ENCODE measurements at regions not wholly inside any gene's neighbourhood (a gene's known extent, or its start where the extent isn't known, plus 50 kb on each side); places are given as distances from the start of the nearest gene placed in this dataset.

DNA sequence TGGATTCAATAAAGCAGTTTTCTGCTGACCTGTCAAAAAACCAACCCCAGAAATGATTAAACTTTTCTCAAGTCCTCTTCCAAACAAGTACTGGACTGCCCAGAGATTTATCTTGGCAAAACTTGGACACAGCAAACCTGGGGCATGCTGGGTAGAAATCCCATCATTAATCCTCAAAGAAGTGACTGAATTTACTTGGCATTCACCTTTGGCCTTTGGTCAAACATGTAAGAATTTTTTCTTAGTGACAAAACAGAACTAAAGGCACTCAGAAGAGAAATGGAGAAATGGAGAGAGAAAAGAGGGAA is 248.6 kb upstream of the NREP start:
- ATAC-seq (ENCODE audit: low read depth) (no peak), DNase-seq (ENCODE audit: low spot score) (no peak)
- H3K27me3 ChIP-seq (ENCODE audit: insufficient read depth, poor library complexity, severe bottlenecking), result no peaks in the 10 kb centered on the region
- H3K9me3 ChIP-seq (ENCODE audit: severe bottlenecking), result no peaks in the 10 kb centered on the region
- H3K4me3 ChIP-seq (ENCODE audit: severe bottlenecking), result no peak overlapping the region
- peaks cover 29% of the 10 kb centered on the region for H3K4me1 ChIP-seq (ENCODE audit: insufficient read depth, poor library complexity, severe bottlenecking)
- peak overlapping the region; percentile 14 for H3K27ac ChIP-seq (ENCODE audit: poor library complexity, severe bottlenecking)
- no peaks in the 10 kb centered on the region for H3K36me3 ChIP-seq (ENCODE audit: low read depth)
- TF ChIP-seq, protein P1, sequence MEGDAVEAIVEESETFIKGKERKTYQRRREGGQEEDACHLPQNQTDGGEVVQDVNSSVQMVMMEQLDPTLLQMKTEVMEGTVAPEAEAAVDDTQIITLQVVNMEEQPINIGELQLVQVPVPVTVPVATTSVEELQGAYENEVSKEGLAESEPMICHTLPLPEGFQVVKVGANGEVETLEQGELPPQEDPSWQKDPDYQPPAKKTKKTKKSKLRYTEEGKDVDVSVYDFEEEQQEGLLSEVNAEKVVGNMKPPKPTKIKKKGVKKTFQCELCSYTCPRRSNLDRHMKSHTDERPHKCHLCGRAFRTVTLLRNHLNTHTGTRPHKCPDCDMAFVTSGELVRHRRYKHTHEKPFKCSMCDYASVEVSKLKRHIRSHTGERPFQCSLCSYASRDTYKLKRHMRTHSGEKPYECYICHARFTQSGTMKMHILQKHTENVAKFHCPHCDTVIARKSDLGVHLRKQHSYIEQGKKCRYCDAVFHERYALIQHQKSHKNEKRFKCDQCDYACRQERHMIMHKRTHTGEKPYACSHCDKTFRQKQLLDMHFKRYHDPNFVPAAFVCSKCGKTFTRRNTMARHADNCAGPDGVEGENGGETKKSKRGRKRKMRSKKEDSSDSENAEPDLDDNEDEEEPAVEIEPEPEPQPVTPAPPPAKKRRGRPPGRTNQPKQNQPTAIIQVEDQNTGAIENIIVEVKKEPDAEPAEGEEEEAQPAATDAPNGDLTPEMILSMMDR (IDR thresholded peaks at IDR 0.05; ENCODE audit: poor library complexity, severe bottlenecking), result no peak

DNA sequence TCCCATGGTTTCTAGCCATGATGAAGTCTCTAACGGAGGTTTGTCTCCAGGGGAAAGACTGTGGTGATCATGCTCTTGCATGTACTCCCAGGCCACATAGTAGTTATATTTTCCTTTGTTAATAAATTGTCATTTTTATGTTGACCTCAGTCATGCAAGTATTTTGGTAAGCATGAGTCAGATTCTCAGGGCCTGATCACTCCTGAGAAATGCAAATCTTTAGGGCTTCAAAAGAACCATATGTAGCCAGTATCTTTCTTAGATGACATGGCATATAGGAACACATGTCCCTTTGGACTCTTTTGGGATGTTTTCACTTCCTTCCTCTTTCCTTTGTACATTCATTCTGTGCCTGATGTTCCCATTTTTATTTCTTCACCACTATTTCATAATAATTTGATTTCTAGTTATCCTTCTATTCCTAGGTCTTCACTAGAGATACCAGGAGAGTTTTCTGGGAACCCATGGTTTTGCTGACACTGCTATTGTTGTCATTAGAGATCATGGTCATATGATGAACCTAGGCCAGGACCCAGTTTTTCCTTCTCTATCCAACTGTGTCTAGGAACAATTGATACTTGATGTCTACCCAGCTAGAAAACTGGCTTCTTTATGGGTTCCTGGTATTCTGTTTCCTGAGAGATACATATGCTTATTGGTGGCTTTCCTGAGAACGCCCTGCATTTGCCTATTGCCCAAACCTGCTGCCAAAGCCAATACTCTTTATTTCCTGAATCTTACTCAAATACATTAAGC is 248.1 kb upstream of the NREP start:
- Histone ChIP-seq H3K9me3 (ENCODE audit: severe bottlenecking) (no peaks in the 10 kb centered on the region), H3K27me3 (ENCODE audit: insufficient read depth, poor library complexity, severe bottlenecking) (no peaks in the 10 kb centered on the region), H3K27ac (ENCODE audit: poor library complexity, severe bottlenecking) (peak overlapping the region; percentile 14), H3K36me3 (ENCODE audit: low read depth) (no peaks in the 10 kb centered on the region), H3K4me3 (ENCODE audit: severe bottlenecking) (no peak overlapping the region), H3K4me1 (ENCODE audit: insufficient read depth, poor library complexity, severe bottlenecking) (peaks cover 29% of the 10 kb centered on the region)
- DNase-seq (ENCODE audit: low spot score) (no peak), ATAC-seq (ENCODE audit: low read depth) (peak; percentile 61; the same call in 2 of the 3 replicates)
- TF ChIP-seq, protein P1 (IDR thresholded peaks at IDR 0.05; ENCODE audit: poor library complexity, severe bottlenecking), result no peak

DNA sequence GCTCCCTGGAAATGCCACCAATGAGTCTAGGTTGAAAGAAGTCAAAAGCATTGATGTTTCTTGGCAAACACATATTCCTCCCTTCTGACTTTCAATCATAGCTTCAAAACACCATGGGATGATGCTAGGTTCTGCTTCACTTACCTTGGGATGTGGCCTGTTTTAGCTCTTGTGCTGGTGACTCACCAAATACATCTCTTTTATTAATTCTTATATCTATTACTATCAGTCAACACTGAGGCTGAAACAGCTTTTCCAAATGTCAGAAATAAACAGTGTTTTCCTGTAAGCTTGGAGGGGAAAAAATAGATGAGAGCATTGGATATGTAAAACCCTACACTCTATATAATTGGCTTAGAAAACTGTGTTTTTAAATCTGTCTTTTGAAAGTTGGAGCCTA is 245.4 kb upstream of the NREP start:
- Histone ChIP-seq H3K4me3 (ENCODE audit: severe bottlenecking) (no peak overlapping the region), H3K27ac (ENCODE audit: poor library complexity, severe bottlenecking) (no peak overlapping the region), H3K4me1 (ENCODE audit: insufficient read depth, poor library complexity, severe bottlenecking) (peaks cover 44% of the 10 kb centered on the region), H3K27me3 (ENCODE audit: insufficient read depth, poor library complexity, severe bottlenecking) (no peaks in the 10 kb centered on the region), H3K9me3 (ENCODE audit: severe bottlenecking) (no peaks in the 10 kb centered on the region), H3K36me3 (ENCODE audit: low read depth) (no peaks in the 10 kb centered on the region)
- ATAC-seq (ENCODE audit: low read depth), result no peak
- DNase-seq (ENCODE audit: low spot score), result no peak
- TF ChIP-seq, protein P1 (IDR thresholded peaks at IDR 0.05; ENCODE audit: poor library complexity, severe bottlenecking), result no peak

DNA sequence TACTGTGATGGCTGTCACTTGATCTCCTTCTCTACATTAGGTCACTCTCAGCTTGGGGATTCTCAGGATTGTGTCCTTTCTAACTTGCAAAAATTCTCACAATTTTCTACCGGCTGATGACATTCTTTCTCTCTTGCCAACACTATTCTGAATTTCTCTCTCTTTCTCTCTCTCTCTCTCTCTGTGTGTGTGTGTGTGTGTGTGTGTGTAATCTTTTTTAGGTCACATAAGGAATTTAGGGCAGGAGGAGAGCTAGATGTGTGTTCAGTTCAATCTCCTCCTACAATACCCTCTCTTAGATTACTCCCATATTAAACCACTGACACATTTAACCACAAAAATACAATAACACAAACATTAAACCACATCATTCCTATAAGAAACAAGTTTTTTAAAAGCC is 242.3 kb upstream of the NREP start:
- TF ChIP-seq, protein P1 (IDR thresholded peaks at IDR 0.05; ENCODE audit: poor library complexity, severe bottlenecking), result no peak
- peaks cover 31% of the 10 kb centered on the region for H3K4me1 ChIP-seq (ENCODE audit: insufficient read depth, poor library complexity, severe bottlenecking)
- no peak for ATAC-seq (ENCODE audit: low read depth)
- H3K27me3 ChIP-seq (ENCODE audit: insufficient read depth, poor library complexity, severe bottlenecking), result no peaks in the 10 kb centered on the region
- no peak overlapping the region for H3K4me3 ChIP-seq (ENCODE audit: severe bottlenecking)
- H3K9me3 ChIP-seq (ENCODE audit: severe bottlenecking), result no peaks in the 10 kb centered on the region
- H3K27ac ChIP-seq (ENCODE audit: poor library complexity, severe bottlenecking), result no peak overlapping the region
- H3K36me3 ChIP-seq (ENCODE audit: low read depth), result no peaks in the 10 kb centered on the region
- DNase-seq (ENCODE audit: low spot score), result no peak

DNA sequence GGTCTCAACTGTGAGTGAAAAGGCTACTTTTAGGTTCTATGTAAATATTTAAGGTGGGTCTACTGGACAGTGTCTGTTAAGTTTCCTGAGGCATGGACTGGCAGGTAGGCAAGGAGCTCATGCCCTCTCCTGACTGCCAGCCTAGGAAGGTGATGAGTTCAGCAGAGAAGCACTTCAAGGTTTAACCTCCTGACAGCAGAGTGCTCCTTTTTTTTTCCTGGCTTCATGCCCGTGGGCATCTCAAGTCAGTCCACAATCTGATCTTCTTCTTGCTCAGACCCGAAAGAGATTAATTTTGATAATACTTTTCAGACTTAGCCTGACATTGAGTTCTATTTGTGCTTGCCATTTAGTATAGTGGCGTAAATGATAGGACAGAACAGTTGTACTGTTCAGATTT is 241.9 kb upstream of the NREP start:
- Histone ChIP-seq H3K4me1 (ENCODE audit: insufficient read depth, poor library complexity, severe bottlenecking) (peaks cover 31% of the 10 kb centered on the region), H3K9me3 (ENCODE audit: severe bottlenecking) (no peaks in the 10 kb centered on the region), H3K36me3 (ENCODE audit: low read depth) (no peaks in the 10 kb centered on the region), H3K27me3 (ENCODE audit: insufficient read depth, poor library complexity, severe bottlenecking) (no peaks in the 10 kb centered on the region), H3K27ac (ENCODE audit: poor library complexity, severe bottlenecking) (peak overlapping the region; percentile 61), H3K4me3 (ENCODE audit: severe bottlenecking) (no peak overlapping the region)
- TF ChIP-seq, protein P1 (IDR thresholded peaks at IDR 0.05; ENCODE audit: poor library complexity, severe bottlenecking), result no peak
- ATAC-seq (ENCODE audit: low read depth), result no peak
- no peak for DNase-seq (ENCODE audit: low spot score)
